ENCODE measurements at regions not wholly inside any gene's neighbourhood (a gene's known extent, or its start where the extent isn't known, plus 50 kb on each side); places are given as distances from the start of the nearest gene placed in this dataset.

- DNase-seq = no peak
Measured at GRCh38 chr13:60757501-60758215, 360.6 kb downstream of the TDRD3 start.

GRCh38 chr13:60756306-60756705 lies 359.3 kb downstream of the TDRD3 start:
- no peak for DNase-seq

GRCh38 chr13:60755380-60756163 lies 358.6 kb downstream of the TDRD3 start:
- DNase-seq = no peak

- no peak for DNase-seq
Measured at GRCh38 chr13:60754211-60755090, 357.4 kb downstream of the TDRD3 start.

GRCh38 chr13:60753641-60754040 lies 356.6 kb downstream of the TDRD3 start:
- DNase-seq = no peak

GRCh38 chr13:60745343-60745742 lies 348.3 kb downstream of the TDRD3 start:
- DNase-seq = no peak

GRCh38 chr13:60733933-60734332 lies 336.9 kb downstream of the TDRD3 start:
- no peak for DNase-seq

GRCh38 chr13:60727140-60727539 lies 330.1 kb downstream of the TDRD3 start:
- DNase-seq = no peak

GRCh38 chr13:60721063-60721462 lies 324.0 kb downstream of the TDRD3 start:
- no peak for DNase-seq

- DNase-seq = no peak
Measured at GRCh38 chr13:60720590-60720989, 323.6 kb downstream of the TDRD3 start.

GRCh38 chr13:60716313-60716712 lies 319.3 kb downstream of the TDRD3 start:
- no peak for DNase-seq

- no peak for DNase-seq
Measured at GRCh38 chr13:60707878-60708277, 310.9 kb downstream of the TDRD3 start.

- no peak for DNase-seq
Measured at GRCh38 chr13:60701895-60702294, 304.9 kb downstream of the TDRD3 start.

GRCh38 chr13:60700994-60701393 lies 304.0 kb downstream of the TDRD3 start:
- DNase-seq = no peak

- DNase-seq = no peak
Measured at GRCh38 chr13:60699636-60700035, 302.6 kb downstream of the TDRD3 start.

- DNase-seq = no peak
Measured at GRCh38 chr13:60696602-60697001, 299.6 kb downstream of the TDRD3 start.

- DNase-seq = no peak
Measured at GRCh38 chr13:60691268-60691667, 294.2 kb downstream of the TDRD3 start.

GRCh38 chr13:60690604-60691003 lies 293.6 kb downstream of the TDRD3 start:
- no peak for DNase-seq

GRCh38 chr13:60689571-60689970 lies 292.6 kb downstream of the TDRD3 start:
- DNase-seq = no peak

GRCh38 chr13:60689076-60689475 lies 292.1 kb downstream of the TDRD3 start:
- no peak for DNase-seq

GRCh38 chr13:60679928-60680694 lies 283.1 kb downstream of the TDRD3 start:
- no peak for DNase-seq

GRCh38 chr13:60679131-60679530 lies 282.1 kb downstream of the TDRD3 start:
- DNase-seq = no peak

- no peak for DNase-seq
Measured at GRCh38 chr13:60671386-60671785, 274.4 kb downstream of the TDRD3 start.
